GM12892 (cell line): ENCODE measurements at regions not wholly inside any gene's neighbourhood (a gene's known extent, or its start where the extent isn't known, plus 50 kb on each side); places are given as distances from the start of the nearest gene placed in this dataset.

Experiments
- DNase-seq: peaks from one replicate; pipeline ENCODE4 v3.0.0; 2011; ENCODE audit not compliant: insufficient read length
- FAIRE-seq: peaks from 2 replicates; lab custom pipeline; 2011; peaks lifted over from hg19 to GRCh38; lab: Jason Lieb, UNC
- POLR2A ChIP-seq: IDR thresholded peaks from 2 replicates; pipeline ENCODE4 v1.6.1; 2011; ENCODE audit warnings: low read depth, low read length, control low read depth
- POLR2AphosphoS5 ChIP-seq: IDR thresholded peaks from 2 replicates; pipeline ENCODE4 v1.6.1; 2011; ENCODE audit warnings: low read depth, low read length, control low read depth
- TAF1 ChIP-seq: IDR thresholded peaks from 2 replicates; pipeline ENCODE4 v1.6.1; 2011; ENCODE audit warnings: low read depth, mild to moderate bottlenecking, control low read depth, low read length, borderline replicate concordance

GRCh38 chr18:71134122-71134521, 845.3 kb downstream of the SOCS6 start:
- DNase-seq, result no peak
- TF ChIP-seq POLR2AphosphoS5 (no peak), TAF1 (no peak), POLR2A (no peak)
- FAIRE-seq, result no peak

- DNase-seq, result no peak
- TF ChIP-seq POLR2A, result no peak
- no peak for FAIRE-seq
These were observed 843.1 kb downstream of the SOCS6 start for GRCh38 chr18:71131918-71132317.

GRCh38 chr18:71130351-71130750, 841.5 kb downstream of the SOCS6 start:
- DNase-seq, result no peak
- no peak for FAIRE-seq
- TF ChIP-seq POLR2AphosphoS5 (no peak), TAF1 (no peak), POLR2A (no peak)

GRCh38 chr18:71125581-71125980, 836.7 kb downstream of the SOCS6 start:
- TF ChIP-seq POLR2AphosphoS5, result no peak
- TF ChIP-seq TAF1, result no peak
- no peak for TF ChIP-seq POLR2A
- FAIRE-seq (no peak), DNase-seq (no peak)

- FAIRE-seq (no peak), DNase-seq (no peak)
- no peak for TF ChIP-seq POLR2A
- no peak for TF ChIP-seq POLR2AphosphoS5
- TF ChIP-seq TAF1, result no peak
These were observed 827.7 kb downstream of the SOCS6 start for GRCh38 chr18:71116535-71116934.

GRCh38 chr18:71115261-71115660, 826.4 kb downstream of the SOCS6 start:
- TF ChIP-seq POLR2AphosphoS5 (no peak), POLR2A (no peak), TAF1 (no peak)
- no peak for FAIRE-seq
- DNase-seq, result no peak

GRCh38 chr18:71114550-71115210, 825.8 kb downstream of the SOCS6 start:
- FAIRE-seq (no peak), DNase-seq (no peak)
- no peak for TF ChIP-seq POLR2A
- TF ChIP-seq TAF1, result no peak
- TF ChIP-seq POLR2AphosphoS5, result no peak

GRCh38 chr18:71107244-71107643, 818.4 kb downstream of the SOCS6 start:
- DNase-seq (no peak), FAIRE-seq (no peak)
- no peak for TF ChIP-seq TAF1
- no peak for TF ChIP-seq POLR2A
- no peak for TF ChIP-seq POLR2AphosphoS5

GRCh38 chr18:71106701-71107100, 817.9 kb downstream of the SOCS6 start:
- TF ChIP-seq POLR2AphosphoS5, result no peak
- TF ChIP-seq POLR2A, result no peak
- no peak for TF ChIP-seq TAF1
- DNase-seq (no peak), FAIRE-seq (no peak)

- TF ChIP-seq POLR2A, result no peak
- TF ChIP-seq TAF1, result no peak
- TF ChIP-seq POLR2AphosphoS5, result no peak
- FAIRE-seq, result no peak
- no peak for DNase-seq
These were observed 817.2 kb downstream of the SOCS6 start for GRCh38 chr18:71105994-71106546.

- TF ChIP-seq POLR2AphosphoS5 (no peak), POLR2A (no peak), TAF1 (no peak)
- no peak for FAIRE-seq
- DNase-seq, result no peak
These were observed 816.4 kb downstream of the SOCS6 start for GRCh38 chr18:71105078-71105819.

GRCh38 chr18:71079606-71080005, 790.8 kb downstream of the SOCS6 start:
- no peak for DNase-seq
- no peak for FAIRE-seq
- TF ChIP-seq TAF1 (no peak), POLR2A (no peak), POLR2AphosphoS5 (no peak)
